IPS DF 6.9 (cell line): ENCODE measurements at regions not wholly inside any gene's neighbourhood (a gene's known extent, or its start where the extent isn't known, plus 50 kb on each side); places are given as distances from the start of the nearest gene placed in this dataset.
"Not testable (repeated sequence)": the region's sequence is repeated elsewhere in the genome, so short reads cannot be mapped to it uniquely, and the experiment has no call there.

Source experiments
- DNase-seq: peaks from one replicate; pipeline ENCODE4 v3.0.0-alpha.2; 2013; ENCODE audit warnings: low read depth, low spot score
- H3K27ac ChIP-seq: one replicate; pipeline ENCODE4 v1.5.1; 2013; ENCODE audit warnings: low read length, control low read depth
- H3K27me3 ChIP-seq: 2 replicates; pipeline ENCODE4 v1.6.1; 2013; ENCODE audit warnings: mild to moderate bottlenecking, low read length; ENCODE audit not compliant: control insufficient read depth, insufficient read depth
- H3K36me3 ChIP-seq: 2 replicates; pipeline ENCODE4 v1.6.1; 2013; ENCODE audit warnings: low read length; ENCODE audit not compliant: control insufficient read depth, insufficient read depth
- H3K4me1 ChIP-seq: 2 replicates; pipeline ENCODE4 v1.6.1; 2013; ENCODE audit warnings: low read length; ENCODE audit not compliant: control insufficient read depth, insufficient read depth
- H3K4me3 ChIP-seq: 2 replicates; pipeline ENCODE4 v1.5.1; 2013; ENCODE audit warnings: mild to moderate bottlenecking, low read length
- H3K9me3 ChIP-seq: 2 replicates; pipeline ENCODE4 v1.6.1; 2013; ENCODE audit warnings: low read length, inconsistent platforms; ENCODE audit not compliant: control insufficient read depth, insufficient read depth
- WGBS: extraction: QIAGEN DNeasy Blood & Tissue Kit; methylation state at CpG from one replicate; pipeline ENCODE4 v1.1.7; 2013; ENCODE audit warnings: mixed read lengths, missing lambda C conversion rate; ENCODE audit not compliant: insufficient read length, insufficient coverage; 5-methylcytosine and 5-hydroxymethylcytosine counted together

DNA sequence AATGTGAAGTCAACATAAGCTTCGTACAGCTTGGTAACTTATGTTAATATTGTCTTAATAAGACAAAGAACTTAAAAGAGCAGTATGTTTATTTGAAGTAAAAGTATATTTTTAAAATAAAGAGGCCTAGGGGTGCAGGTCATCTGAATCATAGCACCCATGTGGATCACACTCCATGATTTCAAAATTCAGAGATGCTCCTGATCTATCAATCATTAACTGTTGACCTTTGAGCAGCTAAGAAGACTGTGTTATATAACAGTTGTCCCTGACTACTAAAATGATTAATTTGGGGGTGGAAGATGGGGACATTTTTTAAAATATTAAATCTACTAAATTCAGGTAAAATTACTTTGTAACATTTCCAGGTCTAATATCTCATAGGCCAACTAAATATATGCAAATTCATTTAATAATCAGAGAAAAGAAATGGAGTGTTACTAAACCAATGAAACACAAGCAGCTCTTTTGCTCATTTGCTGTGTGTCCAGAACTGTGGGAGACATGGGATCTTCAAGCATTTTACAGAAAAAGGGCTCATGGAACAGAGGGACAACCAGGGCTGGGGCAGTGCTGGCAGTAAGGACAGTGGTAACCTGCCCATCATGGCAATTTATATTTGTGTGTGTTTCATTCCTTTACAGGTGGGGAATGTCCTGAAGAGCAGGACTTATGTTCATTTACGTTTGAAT is 120.7 kb upstream of the PCED1B start:
- WGBS: no CpG with 5 or more reads among the region's 2 CpGs
- H3K27ac ChIP-seq: no peak overlapping the region
- DNase-seq: no peak
- no peaks in the 10 kb centered on the region for H3K36me3 ChIP-seq
- H3K27me3 ChIP-seq: no peaks in the 10 kb centered on the region
- no peaks in the 10 kb centered on the region for H3K4me1 ChIP-seq
- H3K9me3 ChIP-seq: no peaks in the 10 kb centered on the region; the same call in 1 of the 2 replicates
- no peak overlapping the region for H3K4me3 ChIP-seq

DNA sequence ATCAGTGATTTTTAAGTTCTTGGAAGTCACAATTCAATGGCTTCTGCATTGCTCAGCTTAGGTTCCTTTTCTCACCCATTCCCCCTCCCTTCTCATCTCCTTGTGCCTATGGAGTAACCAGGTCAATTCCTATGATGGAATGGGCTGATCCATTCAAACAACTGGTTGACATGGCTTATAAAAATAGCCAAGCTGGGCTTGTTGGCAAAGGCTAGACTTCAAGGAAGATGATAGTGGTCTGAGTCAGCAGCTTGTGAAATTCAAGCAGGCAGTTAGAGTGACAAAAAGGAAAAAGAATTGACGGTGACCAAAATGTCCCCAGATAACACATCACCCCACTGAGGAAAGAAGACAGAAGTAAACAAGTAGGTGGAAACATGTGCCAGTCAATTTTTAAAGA is 119.9 kb upstream of the PCED1B start:
- DNase-seq: no peak
- Histone ChIP-seq H3K4me3 (no peak overlapping the region), H3K27me3 (no peaks in the 10 kb centered on the region; the same call in 1 of the 2 replicates), H3K27ac (no peak overlapping the region), H3K9me3 (no peaks in the 10 kb centered on the region; the same call in 1 of the 2 replicates), H3K4me1 (no peaks in the 10 kb centered on the region; the same call in 1 of the 2 replicates), H3K36me3 (no peaks in the 10 kb centered on the region)
- no CpG with 5 or more reads among the region's 1 CpG for WGBS

DNA sequence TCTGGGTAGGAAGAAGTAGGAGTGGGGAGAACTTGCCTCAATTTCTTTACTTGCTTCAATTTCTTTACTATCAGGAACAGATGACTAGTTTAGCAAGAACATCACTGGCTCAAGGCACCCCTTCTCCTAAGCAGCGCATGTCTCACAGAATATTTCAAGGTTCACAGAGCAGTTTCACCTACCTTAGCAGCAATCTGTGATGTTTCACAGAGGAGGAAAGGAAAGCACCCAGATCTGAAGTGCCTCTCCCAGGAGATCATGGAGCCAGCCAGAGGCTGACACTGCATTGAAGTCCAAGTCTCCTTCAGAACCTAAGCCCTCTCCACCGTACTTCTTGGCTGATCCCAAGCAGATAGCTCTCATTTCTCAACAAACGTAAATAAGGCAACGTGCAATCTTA is 118.7 kb upstream of the PCED1B start:
- H3K4me1 ChIP-seq: no peaks in the 10 kb centered on the region; the same call in 1 of the 2 replicates
- WGBS: no CpG with 5 or more reads among the region's 4 CpGs

DNA sequence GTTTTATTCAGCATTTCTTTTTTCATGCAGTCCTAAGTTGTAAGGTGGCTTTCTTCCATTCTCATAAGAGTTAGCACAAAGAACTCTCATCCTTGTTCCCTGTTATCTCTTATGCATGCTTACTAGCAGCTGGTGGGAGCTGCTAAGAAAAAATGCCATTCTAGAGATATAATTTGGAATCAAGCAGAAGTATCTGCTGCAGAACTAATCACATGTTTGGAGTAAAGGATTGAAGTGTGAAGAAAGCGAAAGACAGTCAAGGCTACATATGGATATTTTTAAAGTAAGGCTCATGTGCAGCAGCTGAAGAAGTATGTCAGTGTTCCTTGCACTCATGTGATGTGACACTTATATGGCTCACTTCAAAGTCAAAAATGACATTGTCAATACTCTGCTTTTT is 116.2 kb upstream of the PCED1B start:
- H3K36me3 ChIP-seq: no peaks in the 10 kb centered on the region

More for the DNA sequence above, 118.7 kb upstream of the PCED1B start:
- H3K9me3 ChIP-seq: no peaks in the 10 kb centered on the region
- DNase-seq: no peak
- H3K4me3 ChIP-seq: no peak overlapping the region
- H3K27me3 ChIP-seq: no peaks in the 10 kb centered on the region; the same call in 1 of the 2 replicates
- H3K36me3 ChIP-seq: no peaks in the 10 kb centered on the region
- H3K27ac ChIP-seq: no peak overlapping the region

DNA sequence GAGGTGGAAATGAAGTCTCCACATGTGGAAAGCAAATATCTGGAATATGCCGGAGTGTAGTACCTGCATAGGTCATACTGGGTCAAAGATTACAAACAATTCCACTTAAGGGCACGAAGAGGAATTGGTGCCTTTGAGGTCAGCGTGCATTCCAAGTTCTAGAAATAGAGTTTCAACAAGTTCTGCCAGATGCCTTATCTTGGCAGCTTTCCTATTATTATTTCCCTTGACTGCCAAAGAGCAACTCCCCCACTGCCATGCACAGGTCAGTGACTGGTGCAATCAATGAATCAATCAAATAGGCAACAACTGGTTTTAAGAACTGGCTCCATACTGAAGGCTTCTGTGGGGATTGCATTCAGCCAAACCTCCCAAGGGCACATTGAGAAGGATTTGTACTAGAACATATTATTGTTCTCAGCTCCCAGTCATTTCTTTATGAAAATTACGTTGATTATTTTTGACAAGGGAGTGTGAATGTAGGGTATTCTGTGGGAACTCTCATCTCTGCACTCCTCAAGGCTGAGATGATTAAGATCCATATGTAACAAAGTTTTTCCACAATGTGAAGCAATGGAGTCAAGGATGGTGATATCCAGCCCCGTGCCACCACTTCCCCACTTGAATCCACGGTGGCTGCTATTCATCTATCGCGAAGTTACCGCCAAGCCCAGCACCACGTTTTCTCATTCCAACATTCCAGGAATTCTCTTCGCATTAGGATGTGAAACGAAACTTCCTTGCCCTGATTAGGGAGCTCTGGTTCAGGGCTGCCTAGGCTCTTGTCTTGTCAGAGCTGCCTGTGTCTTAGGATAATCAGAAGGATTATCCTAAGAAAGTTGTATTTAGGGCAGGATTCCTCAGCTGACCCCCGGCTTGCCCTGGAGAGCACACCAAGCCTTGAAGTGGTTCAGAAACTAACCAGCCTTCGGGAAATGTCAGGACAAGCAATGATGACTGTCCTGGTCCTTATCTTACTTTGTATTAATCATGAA is 115.1 kb upstream of the PCED1B start:
- peak; percentile 13 for DNase-seq

More for the DNA sequence above, 116.2 kb upstream of the PCED1B start:
- Histone ChIP-seq H3K4me1 (no peaks in the 10 kb centered on the region; the same call in 1 of the 2 replicates), H3K27me3 (no peaks in the 10 kb centered on the region; the same call in 1 of the 2 replicates), H3K27ac (no peak overlapping the region), H3K9me3 (no peaks in the 10 kb centered on the region), H3K4me3 (no peak overlapping the region)
- no CpG with 5 or more reads among the region's 1 CpG for WGBS
- no peak for DNase-seq

DNA sequence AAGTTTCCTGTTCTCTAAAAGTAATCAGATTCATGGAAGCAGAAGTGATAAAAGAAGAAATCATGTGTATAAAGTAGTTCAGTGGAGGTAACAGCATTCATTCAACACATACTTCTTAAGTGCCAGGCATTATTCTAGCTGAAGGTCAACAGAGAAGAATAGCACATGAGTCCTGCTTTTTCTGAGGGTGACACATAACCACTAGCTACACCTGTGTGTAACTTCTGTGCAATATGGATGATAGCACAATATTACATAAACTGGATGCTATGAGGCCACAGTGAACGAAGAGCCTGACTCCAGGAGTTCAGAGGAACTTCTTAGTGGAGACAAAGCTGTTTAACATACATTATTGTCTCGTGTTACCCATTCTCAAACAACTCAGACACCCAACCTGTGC is 114.3 kb upstream of the PCED1B start:
- Histone ChIP-seq H3K27ac (no peak overlapping the region), H3K4me3 (no peak overlapping the region), H3K27me3 (no peaks in the 10 kb centered on the region; the same call in 1 of the 2 replicates), H3K36me3 (no peaks in the 10 kb centered on the region), H3K4me1 (no peaks in the 10 kb centered on the region; the same call in 1 of the 2 replicates), H3K9me3 (no peaks in the 10 kb centered on the region)
- no CpG with 5 or more reads among the region's 2 CpGs for WGBS
- no peak for DNase-seq

More for the DNA sequence above, 115.1 kb upstream of the PCED1B start:
- Histone ChIP-seq H3K27me3 (no peaks in the 10 kb centered on the region; the same call in 1 of the 2 replicates), H3K4me3 (no peak overlapping the region), H3K27ac (no peak overlapping the region), H3K36me3 (no peaks in the 10 kb centered on the region), H3K9me3 (no peaks in the 10 kb centered on the region), H3K4me1 (no peaks in the 10 kb centered on the region; the same call in 1 of the 2 replicates)
- WGBS: no CpG with 5 or more reads among the region's 14 CpGs

DNA sequence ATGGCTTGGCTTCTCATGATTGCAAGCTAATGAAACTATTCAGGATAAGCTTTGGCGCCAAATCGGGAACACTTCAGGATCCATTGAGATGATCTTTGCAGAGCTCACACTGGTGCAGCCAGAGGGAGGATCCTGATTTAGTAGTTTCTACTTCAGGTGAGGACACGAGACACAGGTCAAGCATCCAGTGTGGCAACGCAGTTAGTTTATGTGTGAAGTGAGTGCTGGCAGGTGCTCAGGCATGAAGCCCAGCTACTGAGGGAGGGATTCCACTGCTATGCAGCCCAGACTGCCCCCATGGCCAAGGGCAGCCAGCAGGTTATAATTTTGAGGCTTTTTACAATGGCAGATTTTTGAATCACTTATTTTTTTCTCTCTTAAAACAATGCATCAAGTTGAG is 113.5 kb upstream of the PCED1B start:
- Histone ChIP-seq H3K9me3 (no peaks in the 10 kb centered on the region), H3K4me3 (no peak overlapping the region), H3K27ac (no peak overlapping the region), H3K36me3 (no peaks in the 10 kb centered on the region), H3K4me1 (no peaks in the 10 kb centered on the region; the same call in 1 of the 2 replicates), H3K27me3 (no peaks in the 10 kb centered on the region; the same call in 1 of the 2 replicates)
- no peak for DNase-seq
- no CpG with 5 or more reads among the region's 4 CpGs for WGBS

DNA sequence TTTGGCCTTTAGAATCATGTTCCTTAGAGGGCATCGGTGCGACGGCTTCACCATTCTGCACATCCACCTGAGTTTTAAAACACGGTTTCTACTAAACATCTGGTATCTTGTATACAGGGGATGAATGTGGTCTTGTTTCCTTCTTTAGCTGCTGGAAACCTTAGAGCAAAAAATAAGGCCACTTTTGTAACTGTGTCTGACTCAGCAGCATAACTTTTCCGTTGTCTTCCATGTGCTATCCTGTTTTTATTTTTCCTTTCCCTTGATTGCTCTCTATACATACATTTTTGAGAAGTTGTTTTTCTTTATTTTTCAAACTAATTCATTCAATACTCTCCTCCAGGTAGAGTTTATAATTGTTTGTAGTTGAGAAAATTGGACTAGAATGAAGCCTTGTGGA is 108.8 kb upstream of the PCED1B start:
- no CpG with 5 or more reads among the region's 5 CpGs for WGBS
- Histone ChIP-seq H3K9me3 (no peaks in the 10 kb centered on the region), H3K4me3 (no peak overlapping the region), H3K27me3 (no peaks in the 10 kb centered on the region), H3K36me3 (no peaks in the 10 kb centered on the region), H3K27ac (no peak overlapping the region), H3K4me1 (no peaks in the 10 kb centered on the region)
- DNase-seq: no peak

DNA sequence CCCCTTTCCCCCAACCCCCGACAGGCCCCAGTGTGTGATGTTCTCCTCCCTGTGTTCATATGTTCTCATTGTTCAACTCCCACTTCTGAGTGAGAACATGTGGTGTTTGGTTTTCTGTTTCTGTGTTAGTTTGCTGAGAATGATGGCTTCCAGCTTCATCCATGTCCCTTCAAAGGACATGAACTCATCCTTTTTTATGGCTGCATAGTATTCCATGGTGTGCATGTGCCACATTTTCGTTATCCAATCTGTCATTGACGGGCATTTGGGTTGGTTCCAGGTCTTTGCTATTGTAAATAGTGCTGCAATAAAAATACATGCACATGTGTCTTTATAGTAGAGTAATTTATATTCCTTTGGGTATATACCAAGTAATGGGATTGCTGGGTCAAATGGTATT is 105.5 kb upstream of the PCED1B start:
- not testable (repeated sequence) for H3K36me3 ChIP-seq, H3K4me3 ChIP-seq, H3K27ac ChIP-seq, H3K4me1 ChIP-seq, H3K27me3 ChIP-seq, DNase-seq, H3K9me3 ChIP-seq
- WGBS: no CpG with 5 or more reads among the region's 3 CpGs

DNA sequence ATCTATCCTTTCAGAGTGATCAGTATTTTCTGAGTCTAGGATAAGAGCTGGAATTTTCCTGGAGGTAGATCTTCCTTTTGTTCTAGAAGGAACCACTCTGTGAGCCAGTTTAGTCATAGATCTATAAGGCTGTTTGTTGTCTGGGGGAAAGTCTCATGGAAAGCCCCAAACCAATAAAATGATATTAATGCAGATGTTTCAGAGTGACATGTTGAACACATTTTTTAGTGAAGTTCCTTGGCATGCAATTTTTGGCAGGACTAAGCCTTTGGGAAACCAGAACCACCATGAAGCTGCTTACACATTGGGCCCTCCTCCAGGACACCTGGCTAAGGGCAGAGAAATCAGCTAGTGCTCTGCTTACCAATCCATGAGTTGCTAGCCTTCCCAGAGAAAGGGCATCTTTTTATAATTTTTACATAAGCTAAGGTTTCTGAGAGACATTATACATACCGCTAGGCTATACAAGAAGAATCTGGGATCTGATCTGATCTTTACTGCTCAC is 101.5 kb upstream of the PCED1B start:
- no CpG with 5 or more reads among the region's 1 CpG for WGBS
- no peaks in the 10 kb centered on the region for H3K36me3 ChIP-seq
- no peak overlapping the region for H3K4me3 ChIP-seq
- H3K27me3 ChIP-seq: peaks cover 1% of the 10 kb centered on the region; the same call in 1 of the 2 replicates
- H3K27ac ChIP-seq: no peak overlapping the region
- no peaks in the 10 kb centered on the region for H3K9me3 ChIP-seq
- DNase-seq: no peak
- H3K4me1 ChIP-seq: no peaks in the 10 kb centered on the region
